H1 (cell line): ENCODE measurements at regions not wholly inside any gene's neighbourhood (a gene's known extent, or its start where the extent isn't known, plus 50 kb on each side); places are given as distances from the start of the nearest gene placed in this dataset.

ENCODE experiments used
- CTCF ChIA-PET: fragments of 300-600 bp; sonication (Branson Sonifier 250); formaldehyde crosslinking; loops from one replicate; lab custom pipeline; 2021; ENCODE audit not compliant: partially characterized antibody; lab: Charles Lee
- POLR2A ChIA-PET: fragments of 300-600 bp; sonication (Branson Sonifier 250); formaldehyde crosslinking; loops from one replicate; lab custom pipeline; 2021; ENCODE audit warnings: inconsistent platforms; ENCODE audit not compliant: partially characterized antibody; lab: Charles Lee
- DNase-seq, 2 experiments: peaks; one replicate each; pipeline versions ENCODE4 v3.0.0 to v3.0.0-alpha.2; 2010 to 2022; ENCODE audit warnings: low spot score in 2 of 2, low read depth in 1 of 2, mixed read lengths in 1 of 2
- FAIRE-seq: peaks from 2 replicates; lab custom pipeline; 2011; peaks lifted over from hg19 to GRCh38; lab: Jason Lieb, UNC
- H2AFZ ChIP-seq: 2 replicates; pipeline ENCODE4 v1.8.1; 2012; ENCODE audit warnings: low read length, inconsistent platforms
- H2AK5ac ChIP-seq: 2 replicates; pipeline ENCODE4 v1.6.1; 2013; ENCODE audit warnings: low read depth, low read length
- H2BK120ac ChIP-seq: replicated peaks from 2 replicates; pipeline ENCODE3; 2013; ENCODE audit warnings: low read depth, low read length, inconsistent platforms
- H2BK12ac ChIP-seq: 2 replicates; pipeline ENCODE4 v1.6.1; 2013; ENCODE audit warnings: low read depth, low read length
- H2BK15ac ChIP-seq: 2 replicates; pipeline ENCODE4 v1.6.1; 2013; ENCODE audit warnings: low read length
- H2BK20ac ChIP-seq: 2 replicates; pipeline ENCODE4 v1.6.1; 2013; ENCODE audit warnings: low read length
- H2BK5ac ChIP-seq: 2 replicates; pipeline ENCODE4 v1.6.1; 2013; ENCODE audit warnings: low read depth, low read length
- H3K14ac ChIP-seq: 2 replicates; pipeline ENCODE4 v1.6.1; 2013; ENCODE audit warnings: inconsistent platforms; ENCODE audit not compliant: insufficient read length
- H3K18ac ChIP-seq: 2 replicates; pipeline ENCODE4 v1.6.1; 2013; ENCODE audit warnings: low read length; ENCODE audit errors: extremely low read depth
- H3K23ac ChIP-seq: 2 replicates; pipeline ENCODE4 v1.6.1; 2013; ENCODE audit warnings: inconsistent platforms; ENCODE audit not compliant: insufficient read length
- H3K23me2 ChIP-seq: 2 replicates; pipeline ENCODE4 v1.6.1; 2013; ENCODE audit warnings: low read depth, low read length
- H3K27ac ChIP-seq: 2 replicates; pipeline ENCODE4 v1.6.1; 2011; ENCODE audit warnings: low read depth, low read length, inconsistent platforms
- H3K27me3 ChIP-seq, 4 experiments: replicated peaks in 1 of 4; 1 replicate in 1 of 4; 2 replicates in 3 of 4; pipeline versions ENCODE4 v1.6.1 to v1.8.1; 2011 to 2013; ENCODE audit warnings: low read length in 3 of 4, mild to moderate bottlenecking in 3 of 4, inconsistent platforms in 2 of 4, mixed read lengths in 2 of 4, moderate library complexity in 1 of 4; ENCODE audit not compliant: control insufficient read depth in 3 of 4, insufficient read depth in 3 of 4; ENCODE audit errors: extremely low read depth in 1 of 4
- H3K36me3 ChIP-seq, 4 experiments: 2 replicates each; pipeline versions ENCODE4 v1.6.1 to v1.8.1; 2011 to 2013; ENCODE audit warnings: mild to moderate bottlenecking in 4 of 4, low read length in 3 of 4, moderate library complexity in 2 of 4, control low read depth in 1 of 4, inconsistent platforms in 1 of 4; ENCODE audit not compliant: insufficient read depth in 4 of 4, control insufficient read depth in 2 of 4
- H3K4ac ChIP-seq: replicated peaks from 2 replicates; pipeline ENCODE3; 2013; ENCODE audit warnings: low read length, low read depth, mixed read lengths, inconsistent platforms; ENCODE audit not compliant: insufficient read length
- H3K4me1 ChIP-seq, 4 experiments: replicated peaks in 1 of 4; 1 replicate in 1 of 4; 2 replicates in 3 of 4; pipeline versions ENCODE4 v1.6.1 to v1.8.1; 2011 to 2013; ENCODE audit warnings: low read length in 3 of 4, inconsistent platforms in 2 of 4, mixed read lengths in 1 of 4; ENCODE audit not compliant: insufficient read depth in 4 of 4, control insufficient read depth in 3 of 4
- H3K4me2 ChIP-seq, 2 experiments: 2 replicates each; pipeline versions ENCODE4 v1.6.1 to v1.8.1; 2011 to 2013; ENCODE audit warnings: low read depth in 2 of 2, low read length in 2 of 2, control low read depth in 1 of 2, inconsistent platforms in 1 of 2, mild to moderate bottlenecking in 1 of 2; ENCODE audit not compliant: insufficient read depth in 1 of 2
- H3K4me3 ChIP-seq, 4 experiments: fragments of 200-600, 300-600 bp in 1 of 4; sonication (generic), shearing (Covaris generic), sonication (Bioruptor Twin) in 1 of 4; 2 replicates each; pipeline versions ENCODE4 v1.5.1 to v1.8.1; 2011 to 2016; ENCODE audit warnings: low read length in 4 of 4, low read depth in 3 of 4, control low read depth in 2 of 4, inconsistent platforms in 2 of 4, mild to moderate bottlenecking in 2 of 4, mixed read lengths in 1 of 4, moderate library complexity in 1 of 4; ENCODE audit not compliant: insufficient read depth in 2 of 4; ENCODE audit errors: extremely low read depth in 1 of 4
- H3K56ac ChIP-seq: replicated peaks from 2 replicates; pipeline ENCODE3; 2013; ENCODE audit warnings: low read depth, mild to moderate bottlenecking, mixed read lengths, low read length, inconsistent platforms; ENCODE audit not compliant: insufficient read length
- H3K79me1 ChIP-seq: 2 replicates; pipeline ENCODE4 v1.6.1; 2013; ENCODE audit warnings: low read depth, low read length, control low read depth
- H3K79me2 ChIP-seq, 2 experiments: 2 replicates each; pipeline versions ENCODE4 v1.6.1 to v1.8.1; 2012 to 2013; ENCODE audit warnings: low read length in 2 of 2, mild to moderate bottlenecking in 2 of 2, inconsistent platforms in 1 of 2; ENCODE audit not compliant: insufficient read depth in 2 of 2, control insufficient read depth in 1 of 2
- H3K9ac ChIP-seq, 4 experiments: replicated peaks in 1 of 4; 1 replicate in 1 of 4; 2 replicates in 3 of 4; pipeline versions ENCODE4 v1.6.1 to v1.8.1; 2011 to 2013; ENCODE audit warnings: low read depth in 3 of 4, low read length in 3 of 4, control low read depth in 2 of 4, mild to moderate bottlenecking in 2 of 4, moderate library complexity in 2 of 4, inconsistent platforms in 1 of 4; ENCODE audit errors: extremely low read depth in 1 of 4
- H3K9me3 ChIP-seq, 2 experiments: 2 replicates each; pipeline versions ENCODE4 v1.6.1 to v1.8.1; 2012 to 2013; ENCODE audit warnings: mild to moderate bottlenecking in 2 of 2, moderate library complexity in 2 of 2, control low read depth in 1 of 2, inconsistent platforms in 1 of 2, low read depth in 1 of 2, low read length in 1 of 2, mixed read lengths in 1 of 2; ENCODE audit not compliant: insufficient read depth in 2 of 2
- H4K20me1 ChIP-seq, 2 experiments: replicated peaks in 1 of 2; 2 replicates each; pipeline versions ENCODE3 to v1.8.1; 2011 to 2013; ENCODE audit warnings: inconsistent platforms in 2 of 2, low read length in 2 of 2, mild to moderate bottlenecking in 1 of 2; ENCODE audit not compliant: insufficient read depth in 2 of 2, control insufficient read depth in 1 of 2
- H4K5ac ChIP-seq: 2 replicates; pipeline ENCODE4 v1.6.1; 2013; ENCODE audit warnings: low read length, low read depth, mixed read lengths, inconsistent platforms; ENCODE audit not compliant: insufficient read length
- H4K8ac ChIP-seq: 2 replicates; pipeline ENCODE4 v1.8.0; 2013; ENCODE audit warnings: mild to moderate bottlenecking, moderate library complexity, low read length, inconsistent platforms; ENCODE audit not compliant: insufficient read depth; ENCODE audit errors: extremely low read depth
- H4K91ac ChIP-seq: replicated peaks from 2 replicates; pipeline ENCODE3; 2013; ENCODE audit warnings: low read length, mixed read lengths, inconsistent platforms; ENCODE audit not compliant: insufficient read length
- BRCA1 ChIP-seq: IDR thresholded peaks from 2 replicates; pipeline ENCODE4 v1.6.1; 2012; ENCODE audit warnings: low read depth, low read length, improper control_type of control experiment
- CBX5 ChIP-seq: fragments of 300-800, 300-1000 bp; sonication (generic); IDR thresholded peaks from 2 replicates; pipeline ENCODE4 v1.7.1; 2016; ENCODE audit warnings: antibody characterized with exemption, low read length, low read depth
- CREB1 ChIP-seq: IDR thresholded peaks from 2 replicates; pipeline ENCODE4 v1.6.1; 2012; ENCODE audit warnings: inconsistent platforms
- EZH2 ChIP-seq: fragments of 200-600 bp; sonication (generic); IDR thresholded peaks from 2 replicates; pipeline ENCODE4 v1.7.1; 2012; ENCODE audit warnings: low read depth, mild to moderate bottlenecking, moderate library complexity, low read length, inconsistent platforms; ENCODE audit not compliant: severe bottlenecking
- KDM1A ChIP-seq: fragments of 200-600, 300-600 bp; sonication (generic); IDR thresholded peaks from 2 replicates; pipeline ENCODE4 v1.7.1; 2016; ENCODE audit warnings: mild to moderate bottlenecking, low read length, borderline replicate concordance
- KDM4A ChIP-seq: IDR thresholded peaks from one replicate; pipeline ENCODE4 v1.7.1; 2012; ENCODE audit warnings: low read depth, mild to moderate bottlenecking, moderate library complexity, low read length, inconsistent platforms; ENCODE audit not compliant: severe bottlenecking
- MAFK ChIP-seq: IDR thresholded peaks from 2 replicates; pipeline ENCODE4 v1.6.1; 2012; ENCODE audit warnings: low read depth, mild to moderate bottlenecking, improper control_type of control experiment, low read length
- NRF1 ChIP-seq: IDR thresholded peaks from 2 replicates; pipeline ENCODE4 v1.6.1; 2011; ENCODE audit warnings: mild to moderate bottlenecking, low read depth, low read length, improper control_type of control experiment
- PHF8 ChIP-seq: fragments of 200-600 bp; sonication (generic); conservative IDR thresholded peaks from 2 replicates; pipeline ENCODE4 v1.7.1; 2012; ENCODE audit warnings: low read depth, mild to moderate bottlenecking, inconsistent platforms, low read length, moderate library complexity
- POU5F1 ChIP-seq: IDR thresholded peaks from 2 replicates; pipeline ENCODE4 v1.6.1; 2011; ENCODE audit warnings: low read depth, mild to moderate bottlenecking, low read length, moderate library complexity
- RBBP5 ChIP-seq: IDR thresholded peaks from 2 replicates; pipeline ENCODE4 v1.7.1; 2012; ENCODE audit warnings: low read depth, mild to moderate bottlenecking, inconsistent platforms, low read length, moderate library complexity, borderline replicate concordance
- SIRT6 ChIP-seq: IDR thresholded peaks from one replicate; pipeline ENCODE4 v1.7.1; 2012; ENCODE audit warnings: low read length, inconsistent platforms
- WGBS, 2 experiments: shearing (Covaris generic) in 1 of 2; methylation state at CpG; one replicate each; pipeline versions ENCODE4 v1.1.6 to v1.1.7; 2013 to 2015; ENCODE audit warnings: low lambda C conversion rate in 2 of 2, mixed read lengths in 2 of 2, inconsistent platforms in 1 of 2, low coverage in 1 of 2, missing lambda C conversion rate in 1 of 2; ENCODE audit not compliant: insufficient replicate concordance in 2 of 2, insufficient coverage in 1 of 2, insufficient read length in 1 of 2; ENCODE audit errors: extremely low coverage in 1 of 2, missing lambda C conversion rate in 1 of 2; 5-methylcytosine and 5-hydroxymethylcytosine counted together
- TF ChIP-seq, protein P1 (sequence below): IDR thresholded peaks from 2 replicates; pipeline ENCODE4 v1.6.1; 2011; ENCODE audit warnings: low read depth, mild to moderate bottlenecking, low read length; ENCODE audit not compliant: insufficient read depth

DNA sequence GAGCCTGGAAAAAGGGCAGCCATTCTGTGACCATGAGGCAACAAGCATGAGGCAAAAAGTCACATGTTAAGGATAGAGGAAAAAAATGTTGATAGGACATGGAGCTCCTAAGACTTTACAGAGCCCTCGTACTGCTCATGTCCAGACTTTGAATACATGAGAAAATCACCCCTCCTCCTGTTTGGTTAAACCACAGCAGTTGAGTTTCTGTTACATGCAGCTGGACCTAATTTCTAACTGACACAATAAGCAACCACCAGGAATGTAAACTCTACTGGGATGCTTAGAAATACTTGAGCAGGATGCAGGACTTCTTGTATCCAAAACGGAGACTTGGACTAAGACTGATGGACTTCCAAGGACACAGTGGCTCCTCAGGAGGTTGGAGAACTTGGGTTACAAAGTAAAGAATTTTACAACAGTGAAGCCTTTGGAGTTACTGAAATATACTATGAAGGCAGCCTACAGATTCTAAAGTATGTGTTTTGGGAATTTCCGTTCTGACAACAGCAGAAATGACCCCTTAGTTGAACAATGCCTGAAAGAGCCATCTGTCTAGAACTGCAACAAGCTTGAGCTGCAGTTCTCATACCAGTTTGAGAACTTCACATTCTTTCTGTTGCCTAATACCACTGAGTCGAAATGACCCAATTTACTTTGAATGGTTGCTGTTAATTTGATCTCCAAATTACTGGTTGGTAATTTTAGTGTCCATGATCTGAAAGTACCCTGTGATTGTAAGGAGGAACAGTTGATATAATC is 268.9 kb downstream of the PIK3R1 start:
- H2BK15ac ChIP-seq: no peak overlapping the region
- POLR2A ChIA-PET: no interaction called here
- no peaks in the 10 kb centered on the region for H3K36me3 ChIP-seq
- CTCF ChIA-PET: interaction anchor here (0.6 kb wide), 1 partner anchor 26 kb away, joined by 3 read pairs; no protein-coding TSS in a partner anchor
- H3K14ac ChIP-seq: no peak overlapping the region
- no peak overlapping the region for H3K23ac ChIP-seq
- H3K4me1 ChIP-seq: no peaks in the 10 kb centered on the region
- H2BK5ac ChIP-seq: no peak overlapping the region
- H4K5ac ChIP-seq: no peak overlapping the region
- H3K27me3 ChIP-seq: no peaks in the 10 kb centered on the region
- H4K91ac ChIP-seq: no peak overlapping the region
- no peaks in the 10 kb centered on the region for H3K79me2 ChIP-seq
- H4K8ac ChIP-seq: no peak overlapping the region
- no peak overlapping the region for H3K4ac ChIP-seq
- H3K23me2 ChIP-seq: no peaks in the 10 kb centered on the region; the same call in 1 of the 2 replicates
- no peaks in the 10 kb centered on the region for H3K79me1 ChIP-seq
- no peak overlapping the region for H2AFZ ChIP-seq
- no peak overlapping the region for H3K9ac ChIP-seq
- no peak overlapping the region for H2BK120ac ChIP-seq
- H3K27ac ChIP-seq: no peak overlapping the region
- no peak overlapping the region for H3K4me2 ChIP-seq
- no peaks in the 10 kb centered on the region for H4K20me1 ChIP-seq
- H2AK5ac ChIP-seq: no peak overlapping the region
- no peak for DNase-seq
- no peak overlapping the region for H2BK20ac ChIP-seq
- 87% methylated on average over 4 of the region's 4 CpGs; no CpG with 5 or more reads in 1 of the 2 experiments for WGBS, 2 experiments
- H3K4me3 ChIP-seq: no peak overlapping the region
- no peaks in the 10 kb centered on the region; a peak in 2 of 4 replicates for H3K9me3 ChIP-seq
- no peak overlapping the region for H3K56ac ChIP-seq
- no peak overlapping the region for H2BK12ac ChIP-seq
- FAIRE-seq: no peak
- no peak overlapping the region for H3K18ac ChIP-seq
- no peak for TF ChIP-seq KDM1A
- no peak for TF ChIP-seq EZH2
- no peak for TF ChIP-seq KDM4A
- TF ChIP-seq POU5F1: no peak
- TF ChIP-seq, protein P1, sequence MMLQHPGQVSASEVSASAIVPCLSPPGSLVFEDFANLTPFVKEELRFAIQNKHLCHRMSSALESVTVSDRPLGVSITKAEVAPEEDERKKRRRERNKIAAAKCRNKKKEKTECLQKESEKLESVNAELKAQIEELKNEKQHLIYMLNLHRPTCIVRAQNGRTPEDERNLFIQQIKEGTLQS: no peak
- TF ChIP-seq PHF8: no peak
- TF ChIP-seq NRF1: no peak
- TF ChIP-seq RBBP5: no peak
- no peak for TF ChIP-seq MAFK
- no peak for TF ChIP-seq CREB1
- TF ChIP-seq BRCA1: no peak
- no peak for TF ChIP-seq CBX5
- no peak for TF ChIP-seq SIRT6
